ENCODE measurements at regions not wholly inside any gene's neighbourhood (a gene's known extent, or its start where the extent isn't known, plus 50 kb on each side); places are given as distances from the start of the nearest gene placed in this dataset.

- no peak for TF ChIP-seq CTCF (conservative IDR thresholded peaks at IDR 0.05)
- TF ChIP-seq EZH2 (IDR thresholded peaks at IDR 0.05; ENCODE audit: low read depth) = no peak
These were observed 122.5 kb upstream of the SNRPN start for GRCh38 chr15:24832282-24832681.

All from PC-9 (cell line).